H4 (cell line): ENCODE measurements at regions not wholly inside any gene's neighbourhood (a gene's known extent, or its start where the extent isn't known, plus 50 kb on each side); places are given as distances from the start of the nearest gene placed in this dataset.
"Not testable (repeated sequence)": the region's sequence is repeated elsewhere in the genome, so short reads cannot be mapped to it uniquely, and the experiment has no call there.

Experiments
- DNase-seq: peaks from one replicate; pipeline ENCODE4 v3.0.0-alpha.2; 2015; ENCODE audit warnings: low spot score

- no peak for DNase-seq
Measured at GRCh38 chr6:164827537-164827936, 481.9 kb downstream of the C6orf118 start.

DNA sequence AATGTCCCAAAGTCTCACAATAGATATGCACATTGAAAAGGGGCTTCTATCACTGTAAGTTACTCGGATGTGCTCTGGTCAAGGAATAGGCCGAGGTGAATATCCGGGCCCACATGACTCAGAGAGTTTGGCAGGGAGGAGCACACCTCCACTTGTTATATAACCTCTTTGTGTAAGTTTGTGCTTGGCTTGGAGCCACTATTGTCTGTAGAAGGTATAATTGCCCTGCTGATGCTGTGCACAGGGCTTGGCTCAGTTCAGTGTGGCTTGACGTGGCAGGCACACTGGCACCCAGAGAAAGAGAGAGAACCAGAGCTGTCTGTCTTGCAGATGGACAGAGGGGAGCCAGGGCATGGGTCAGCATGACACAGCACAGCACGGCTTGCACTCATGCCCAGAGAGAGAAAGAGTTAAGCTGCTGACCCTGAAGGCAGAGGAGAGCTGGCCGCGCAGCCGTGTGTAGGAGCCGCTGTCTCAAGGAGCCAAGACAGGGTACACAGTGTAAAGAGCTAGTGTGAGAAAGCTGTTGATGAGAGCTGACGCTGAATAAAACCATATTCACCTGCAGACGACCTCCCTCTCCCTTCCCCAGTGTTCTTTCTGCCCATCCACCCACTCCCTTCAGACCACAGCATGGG lies 482.5 kb downstream of the C6orf118 start:
- peak; percentile 2 for DNase-seq

DNA sequence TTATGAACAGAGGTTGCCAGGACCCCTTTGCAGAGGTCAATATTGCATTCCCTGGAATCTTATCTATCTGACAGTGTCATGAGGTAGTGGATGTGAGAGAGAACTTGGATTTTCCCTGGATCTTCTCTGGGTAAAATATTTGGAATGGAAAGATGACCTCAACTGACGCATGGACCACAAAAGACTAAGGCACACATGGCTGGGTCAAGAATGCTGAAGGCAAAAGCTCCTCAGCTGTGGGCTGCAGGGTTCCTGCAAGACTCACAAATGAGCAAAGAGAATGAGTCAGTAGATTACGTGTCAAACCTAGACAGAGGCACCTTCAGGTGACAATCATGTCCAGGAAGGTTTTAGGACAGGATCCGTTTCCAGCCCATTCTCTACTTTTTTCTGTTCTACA lies 484.0 kb downstream of the C6orf118 start:
- DNase-seq, result no peak

DNA sequence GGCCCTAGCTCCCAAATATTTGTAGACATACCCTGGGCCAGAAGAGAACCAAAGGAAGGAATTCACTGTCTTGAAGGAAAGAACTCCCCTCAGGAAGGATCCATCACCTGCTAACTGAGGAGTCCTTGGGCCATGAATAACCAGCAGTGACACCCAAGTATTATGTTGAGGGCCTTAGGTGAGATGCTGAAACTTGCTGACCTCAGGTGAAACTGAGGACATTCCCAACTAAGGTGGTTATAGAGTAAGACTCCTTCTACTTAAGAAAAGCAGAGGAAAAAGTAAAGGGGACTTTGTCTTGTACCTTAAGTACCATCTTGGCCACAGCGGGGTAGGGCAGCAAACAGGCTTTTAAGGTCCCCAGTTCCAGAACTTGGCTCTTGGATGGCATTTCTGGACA lies 491.7 kb downstream of the C6orf118 start:
- no peak for DNase-seq

DNA sequence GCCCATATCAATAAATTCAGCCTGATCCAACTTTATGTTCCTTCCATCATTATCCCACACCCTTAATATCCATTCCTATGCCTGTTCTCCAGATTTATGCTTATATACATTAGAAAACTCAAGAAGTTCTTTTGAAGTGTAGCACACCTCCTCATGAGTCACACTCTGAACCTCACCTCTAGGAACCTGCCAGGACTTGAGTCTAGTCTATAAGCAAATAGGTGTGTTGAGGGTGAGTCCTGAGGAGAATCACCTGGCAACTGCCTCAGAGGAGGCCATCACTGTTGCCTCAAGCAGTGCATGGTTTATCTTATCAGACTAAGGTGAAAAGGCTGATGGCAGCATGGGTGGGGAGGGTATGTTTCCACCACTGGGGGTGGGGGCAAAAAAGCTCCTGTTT lies 496.7 kb downstream of the C6orf118 start:
- DNase-seq, result no peak

DNA sequence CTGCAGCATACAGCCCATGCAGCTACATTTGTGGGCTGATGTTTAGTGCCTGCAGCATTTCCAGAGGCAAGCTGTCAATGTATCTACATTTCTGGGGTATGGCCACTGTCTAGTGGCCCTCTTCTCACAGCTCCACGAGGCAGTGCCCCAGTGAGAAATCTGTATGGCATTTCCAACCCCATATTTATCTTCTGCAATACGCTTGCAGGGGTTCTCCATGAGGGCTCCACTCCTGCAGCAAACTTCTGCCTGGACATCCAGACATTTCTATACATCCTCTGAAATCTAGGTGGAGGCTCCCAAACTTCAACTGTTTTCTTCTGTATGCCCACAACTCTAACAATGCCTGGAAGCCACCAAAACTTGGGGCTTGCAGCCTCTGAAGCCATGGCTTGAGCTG lies 502.3 kb downstream of the C6orf118 start:
- DNase-seq, result no peak

GRCh38 chr6:164795056-164795815 lies 514.2 kb downstream of the C6orf118 start:
- DNase-seq, result no peak

- DNase-seq, result no peak
Measured at GRCh38 chr6:164792666-164793065, 516.7 kb downstream of the C6orf118 start.

DNA sequence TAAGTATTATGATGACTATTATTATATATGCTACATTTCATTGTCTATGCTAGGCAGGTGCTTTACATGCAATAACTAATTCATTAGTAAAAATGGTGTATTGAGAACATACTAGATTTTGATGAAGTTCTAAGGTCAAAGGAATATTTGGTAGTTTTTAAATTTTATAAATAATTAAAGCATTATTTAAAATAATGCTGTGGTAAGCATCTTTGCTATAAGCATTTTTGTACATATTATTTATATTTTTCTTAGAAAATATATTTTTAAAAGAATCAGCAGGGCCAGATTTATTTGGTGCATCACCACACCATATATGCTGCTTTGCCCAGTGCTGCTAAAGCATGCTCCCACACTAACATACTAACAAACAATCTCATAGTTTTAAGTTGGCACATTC lies 517.9 kb downstream of the C6orf118 start:
- DNase-seq, result no peak

- DNase-seq, result no peak
Measured at GRCh38 chr6:164763788-164764187, 545.6 kb downstream of the C6orf118 start.

- no peak for DNase-seq
Measured at GRCh38 chr6:164757451-164757850, 552.0 kb downstream of the C6orf118 start.

DNA sequence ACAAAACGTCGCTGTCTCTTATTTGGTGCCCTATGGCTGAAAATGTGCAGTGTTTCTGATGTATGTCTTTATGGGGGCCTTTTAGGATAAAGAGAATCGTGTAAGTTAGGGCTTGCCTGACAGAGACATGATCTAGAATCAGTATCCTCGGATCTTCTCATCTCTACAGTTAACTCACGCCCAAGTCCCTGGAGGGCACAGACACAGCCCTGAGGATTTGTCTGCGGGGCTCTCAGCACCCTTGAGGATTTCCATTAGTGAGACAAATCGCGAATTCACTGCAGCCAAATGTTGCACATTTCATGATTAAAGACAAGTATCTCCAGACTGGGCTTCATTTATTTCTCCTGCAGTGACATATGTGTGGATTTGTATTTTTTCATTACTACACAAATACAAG lies 552.7 kb downstream of the C6orf118 start:
- DNase-seq, result no peak

- DNase-seq, result no peak
Measured at GRCh38 chr6:164756142-164756541, 553.3 kb downstream of the C6orf118 start.

DNA sequence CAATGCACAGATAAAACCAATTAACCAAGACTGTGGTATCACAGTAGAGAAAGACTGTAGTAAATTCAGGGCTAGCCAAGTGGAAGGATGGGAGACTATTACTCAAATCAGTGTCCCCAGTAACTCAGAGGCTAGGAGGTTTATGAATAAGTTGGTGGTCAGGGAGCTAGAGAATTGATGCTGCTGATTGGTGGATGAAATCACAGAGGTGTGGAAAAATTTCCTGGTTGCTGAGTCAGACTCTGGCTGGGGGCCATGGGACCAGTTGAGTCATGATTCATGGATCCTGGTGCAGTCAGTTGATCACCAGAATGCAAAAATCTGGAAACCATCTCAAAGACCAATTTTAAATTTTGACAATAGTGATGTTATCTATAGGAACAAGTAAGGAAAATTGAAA lies 555.9 kb downstream of the C6orf118 start:
- DNase-seq, result no peak

GRCh38 chr6:164751395-164751794 lies 558.0 kb downstream of the C6orf118 start:
- DNase-seq, result no peak

DNA sequence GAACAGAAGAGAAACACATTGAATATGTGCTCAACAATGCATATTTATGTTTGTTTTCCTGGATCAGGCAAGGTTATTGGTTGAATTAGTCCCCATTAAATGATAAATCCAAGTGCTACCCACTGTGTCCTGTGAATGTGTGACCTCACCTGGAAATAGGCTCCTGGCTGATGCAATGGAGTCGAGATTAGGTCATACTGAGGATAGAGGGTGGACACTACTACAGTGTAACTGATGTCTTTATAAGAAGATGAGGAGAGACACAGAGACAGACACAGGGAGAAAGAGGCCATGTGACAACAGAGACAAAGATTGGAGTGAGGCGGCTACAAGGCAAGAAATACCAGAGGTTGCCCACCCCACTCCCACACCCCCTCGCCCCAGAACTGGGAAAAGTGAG lies 559.3 kb downstream of the C6orf118 start:
- no peak for DNase-seq

DNA sequence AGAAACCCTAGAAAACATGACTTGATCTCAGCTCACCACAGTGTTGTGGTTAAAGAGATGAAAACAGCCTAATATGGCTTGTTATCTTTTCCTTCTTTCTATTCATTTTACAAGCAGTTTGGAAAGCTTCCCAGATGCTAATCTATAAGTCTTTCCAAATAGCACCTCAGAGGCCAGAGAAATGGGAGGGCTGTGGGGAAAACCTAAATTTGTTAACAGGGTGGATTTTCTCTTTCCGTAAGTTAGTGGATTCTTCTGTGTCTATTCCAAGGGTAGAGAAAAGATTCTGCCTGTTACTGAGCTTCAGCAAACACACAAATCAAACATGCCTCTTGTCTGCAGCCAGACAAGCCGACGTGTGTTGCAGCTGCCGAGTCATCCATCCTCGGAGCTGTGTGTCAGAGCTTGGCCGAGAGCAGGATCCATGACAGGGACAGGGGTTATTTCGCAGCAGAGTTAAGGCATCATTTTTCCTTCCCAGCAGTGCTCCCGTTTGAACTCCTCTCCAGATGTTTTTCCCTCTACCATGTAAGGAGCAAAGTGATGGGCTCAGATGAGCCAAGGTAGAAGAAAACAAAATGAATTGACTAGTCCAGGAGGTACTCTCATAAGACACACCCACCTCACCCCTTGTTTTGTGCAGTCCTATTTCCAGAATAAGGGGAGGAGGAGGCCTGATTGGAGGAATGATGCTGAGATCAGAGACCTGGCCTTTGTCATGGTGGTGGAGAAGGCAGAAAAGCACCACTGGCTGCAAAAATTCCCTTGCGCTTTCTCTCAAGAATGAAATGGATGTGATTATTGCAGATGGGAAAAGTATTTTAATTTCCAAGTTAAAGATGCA lies 560.0 kb downstream of the C6orf118 start:
- DNase-seq, result no peak

DNA sequence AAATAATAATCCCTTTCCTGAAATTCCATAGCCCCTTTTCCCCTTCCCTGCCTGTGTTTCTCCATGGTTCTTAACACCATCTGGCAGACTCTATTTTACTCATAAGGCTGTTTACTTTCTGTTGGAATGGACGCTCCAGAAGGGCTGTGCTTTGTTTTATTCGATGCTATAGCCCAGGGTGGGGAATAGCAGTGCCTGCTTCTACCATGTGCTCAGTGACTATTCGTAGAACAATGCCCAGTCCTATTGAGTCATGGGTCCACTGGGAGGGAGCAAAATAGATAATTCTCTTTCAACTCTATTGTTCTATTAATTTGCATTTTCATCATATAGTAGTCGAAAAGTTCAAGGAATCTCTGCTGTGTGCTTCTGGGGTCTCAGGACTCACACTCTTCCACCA lies 565.1 kb downstream of the C6orf118 start:
- no peak for DNase-seq

DNA sequence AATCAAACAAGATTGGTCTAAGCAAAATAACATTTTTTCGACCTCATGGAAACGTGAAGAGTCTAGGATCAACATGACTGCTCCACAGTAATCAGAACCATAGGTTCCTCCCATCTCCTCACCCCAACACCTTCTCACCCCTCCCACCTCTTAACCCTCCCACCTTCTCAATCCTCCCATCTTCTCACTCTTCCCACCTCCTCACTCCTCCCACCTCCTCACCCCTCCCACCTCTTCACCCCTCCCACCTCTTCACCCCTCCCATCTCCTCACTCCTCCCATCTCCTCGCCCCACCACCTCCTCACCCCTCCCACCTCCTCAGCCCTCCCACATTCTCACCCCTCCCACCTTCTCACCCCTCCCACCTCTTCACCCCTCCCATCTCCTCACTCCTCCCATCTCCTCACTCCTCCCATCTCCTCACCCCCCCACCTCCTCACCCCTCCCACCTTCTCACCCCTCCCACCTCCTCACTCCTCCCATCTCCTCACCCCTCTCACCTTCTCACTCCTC lies 567.4 kb downstream of the C6orf118 start:
- no peak for DNase-seq

- DNase-seq, result not testable (repeated sequence)
Measured at GRCh38 chr6:164736090-164736489, 573.3 kb downstream of the C6orf118 start.

DNA sequence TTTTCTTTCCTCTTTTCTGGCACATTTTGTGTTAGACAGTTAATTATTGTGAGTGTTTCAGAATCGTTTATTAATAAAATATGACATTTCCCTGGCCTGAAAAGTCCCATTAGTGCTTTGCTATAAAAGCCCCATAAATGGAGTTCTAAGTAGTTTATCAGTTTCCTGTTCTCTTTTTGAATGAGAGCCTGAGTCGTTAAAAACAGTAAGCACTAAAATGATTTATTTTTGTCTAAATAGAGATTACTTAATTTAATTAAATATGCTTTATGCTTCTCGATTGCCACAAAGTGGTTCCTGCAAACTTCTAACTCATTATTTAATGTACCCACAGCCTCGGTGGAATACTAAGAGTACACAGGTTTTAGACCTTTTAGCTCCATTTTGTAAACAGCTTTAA lies 577.9 kb downstream of the C6orf118 start:
- DNase-seq, result no peak

GRCh38 chr6:164721460-164721859 lies 587.9 kb downstream of the C6orf118 start:
- DNase-seq, result no peak

DNA sequence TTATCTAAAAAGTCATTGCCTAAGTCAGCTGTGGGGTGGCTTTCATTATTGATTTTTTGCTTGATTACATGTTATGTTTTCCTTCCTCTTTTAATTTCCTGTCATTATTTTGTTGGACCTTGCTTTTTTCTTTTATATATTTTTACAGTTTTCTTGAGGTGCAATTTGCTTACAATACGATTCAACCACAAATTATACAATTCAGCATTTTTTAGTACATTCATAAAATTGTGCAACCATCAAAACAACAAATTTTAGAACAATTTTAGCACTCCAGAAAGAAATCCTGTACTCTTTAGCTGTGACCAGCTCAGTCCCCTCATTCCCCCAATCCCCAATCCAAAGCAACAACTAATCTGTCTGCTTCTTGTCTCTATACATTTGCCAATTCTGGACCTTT lies 608.9 kb downstream of the C6orf118 start:
- DNase-seq, result no peak
